A549 (cell line): ENCODE measurements at regions not wholly inside any gene's neighbourhood (a gene's known extent, or its start where the extent isn't known, plus 50 kb on each side); places are given as distances from the start of the nearest gene placed in this dataset.

Source experiments
- CHD2 ChIP-seq: fragments of 150-350 bp; IDR thresholded peaks from 2 replicates; pipeline ENCODE4 v1.6.1; 2014; ENCODE audit warnings: low read length; ENCODE audit not compliant: partially characterized antibody
- CTCF ChIP-seq: fragments of >200 bp; sonication (Bioruptor Twin); formaldehyde crosslinking; IDR thresholded peaks from 3 replicates; pipeline ENCODE4 v1.5.1; 2016
- NPAS2 ChIP-seq: fragments of 250-450 bp; sonication (Bioruptor Pico); IDR thresholded peaks from 2 replicates; pipeline ENCODE4 v1.8.0; 2022; ENCODE audit warnings: mild to moderate bottlenecking, moderate library complexity, borderline replicate concordance
- POLR2A ChIP-seq: IDR thresholded peaks from 2 replicates; pipeline ENCODE4 v1.6.1; 2012; ENCODE audit warnings: mild to moderate bottlenecking, low read length
- REST ChIP-seq: fragments of 200-600 bp; sonication (generic); IDR thresholded peaks from 2 replicates; pipeline ENCODE4 v1.6.1; 2016; ENCODE audit warnings: antibody characterized with exemption, mild to moderate bottlenecking, moderate library complexity
- SREBF2 ChIP-seq: fragments of 450-650 bp; IDR thresholded peaks from 2 replicates; pipeline ENCODE4 v1.6.1; 2014; ENCODE audit warnings: mild to moderate bottlenecking, moderate library complexity
- ZFP36 ChIP-seq: fragments of 450-650 bp; IDR thresholded peaks from 2 replicates; pipeline ENCODE4 v1.6.1; 2014; ENCODE audit warnings: borderline replicate concordance; ENCODE audit not compliant: partially characterized antibody

- TF ChIP-seq REST (no peak), SREBF2 (no peak), CHD2 (no peak), POLR2A (no peak), CTCF (no peak), ZFP36 (no peak), NPAS2 (CRISPR knock-in tag) (no peak)
Measured at GRCh38 chr3:106296062-106296461, 427.2 kb upstream of the CBLB start.
